ENCODE measurements at regions not wholly inside any gene's neighbourhood (a gene's known extent, or its start where the extent isn't known, plus 50 kb on each side); places are given as distances from the start of the nearest gene placed in this dataset.

GRCh38 chr16:59192551-59193199 is 458.6 kb upstream of the GOT2 start:
- no peak for TF ChIP-seq CTCF (IDR thresholded peaks at IDR 0.05; ENCODE audit: insufficient read depth, low read depth, low read length)
- no peak overlapping the region for H3K4me3 ChIP-seq (ENCODE audit: low read depth, low read length)
- no peak for DNase-seq (ENCODE audit: low read depth)

DNA sequence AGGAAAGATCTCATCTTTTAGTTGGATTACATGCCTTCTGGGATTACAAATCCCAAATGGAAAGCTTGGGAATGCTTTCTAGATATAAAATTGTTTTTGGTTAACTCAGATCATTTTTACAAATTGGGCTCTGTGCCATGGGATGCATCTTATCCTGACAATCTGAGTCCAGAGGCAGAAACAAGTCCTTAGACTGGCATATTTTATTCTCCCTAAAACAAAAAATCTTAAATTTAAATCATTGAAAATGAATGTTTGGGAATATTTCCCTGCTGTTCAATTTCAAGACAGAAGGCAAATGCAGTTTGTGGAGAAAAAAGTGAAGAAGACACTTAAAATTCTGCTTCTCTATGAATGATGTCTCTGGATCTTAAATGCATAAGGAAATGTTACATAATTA is 456.6 kb upstream of the GOT2 start:
- DNase-seq (ENCODE audit: low read depth): no peak
- no peak overlapping the region for H3K4me3 ChIP-seq (ENCODE audit: low read depth, low read length)
- no peak for TF ChIP-seq CTCF (IDR thresholded peaks at IDR 0.05; ENCODE audit: insufficient read depth, low read depth, low read length)

GRCh38 chr16:59188029-59188428 is 453.9 kb upstream of the GOT2 start:
- H3K4me3 ChIP-seq (ENCODE audit: low read depth, low read length): no peak overlapping the region
- TF ChIP-seq CTCF (IDR thresholded peaks at IDR 0.05; ENCODE audit: insufficient read depth, low read depth, low read length): no peak
- no peak for DNase-seq (ENCODE audit: low read depth)

GRCh38 chr16:59181821-59182420 is 447.8 kb upstream of the GOT2 start:
- no peak for TF ChIP-seq CTCF (IDR thresholded peaks at IDR 0.05; ENCODE audit: insufficient read depth, low read depth, low read length)
- DNase-seq (ENCODE audit: low read depth): no peak
- no peak overlapping the region for H3K4me3 ChIP-seq (ENCODE audit: low read depth, low read length)

GRCh38 chr16:59180083-59180476 is 446.0 kb upstream of the GOT2 start:
- no peak overlapping the region for H3K4me3 ChIP-seq (ENCODE audit: low read depth, low read length)
- no peak for TF ChIP-seq CTCF (IDR thresholded peaks at IDR 0.05; ENCODE audit: insufficient read depth, low read depth, low read length)
- no peak for DNase-seq (ENCODE audit: low read depth)

DNA sequence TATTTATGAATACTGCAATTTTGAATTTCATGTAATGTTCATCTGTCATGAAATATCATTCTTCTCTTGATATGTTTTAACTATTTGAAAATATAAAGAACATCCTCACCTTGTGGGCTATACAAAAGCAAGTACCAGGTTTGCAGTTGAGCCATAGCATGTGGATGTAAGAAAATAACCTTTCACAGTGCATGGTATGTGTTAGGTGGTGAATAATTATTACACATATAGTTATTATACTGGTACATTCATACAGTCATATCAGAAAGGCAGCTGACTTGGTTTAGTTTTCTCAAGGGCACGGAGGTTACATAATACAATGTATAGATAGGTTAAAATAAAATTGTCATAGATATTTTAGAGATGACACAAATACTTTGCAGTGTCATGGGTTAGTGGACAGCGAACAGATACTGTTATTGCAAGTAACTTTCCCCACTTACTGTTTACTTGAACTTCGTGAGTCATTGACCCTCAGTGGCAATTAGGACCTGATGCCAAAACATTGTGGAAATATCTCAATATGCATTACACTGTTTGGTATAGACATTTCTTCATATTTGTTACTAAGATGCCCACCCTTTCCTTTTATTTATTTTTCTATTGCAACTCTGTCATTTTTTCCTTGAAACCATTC is 445.4 kb upstream of the GOT2 start:
- no peak overlapping the region for H3K4me3 ChIP-seq (ENCODE audit: low read depth, low read length)
- no peak for TF ChIP-seq CTCF (IDR thresholded peaks at IDR 0.05; ENCODE audit: insufficient read depth, low read depth, low read length)
- DNase-seq (ENCODE audit: low read depth): no peak

Measured in fibroblast of villous mesenchyme (primary cell).